Sigmoid colon (tissue), 4 donors: ENCODE measurements at regions not wholly inside any gene's neighbourhood (a gene's known extent, or its start where the extent isn't known, plus 50 kb on each side); places are given as distances from the start of the nearest gene placed in this dataset.

ENCODE experiments used
- EP300 ChIP-seq, 4 donors: sonication (generic); formaldehyde crosslinking; IDR thresholded peaks; one replicate each; pipeline ENCODE4 v1.6.1; 2017; ENCODE audit warnings: antibody characterized with exemption in 4 of 4
- POLR2A ChIP-seq, 2 donors: fragments of 450-650 bp; IDR thresholded peaks; one replicate each; pipeline ENCODE4 v1.6.1; 2016; ENCODE audit warnings: antibody characterized with exemption in 2 of 2, mild to moderate bottlenecking in 2 of 2, moderate library complexity in 2 of 2
- POLR2AphosphoS5 ChIP-seq, 4 donors: sonication (generic); formaldehyde crosslinking; IDR thresholded peaks; one replicate each; pipeline ENCODE4 v1.6.1; 2017; ENCODE audit warnings: antibody characterized with exemption in 4 of 4
- TF ChIP-seq, protein P1 (sequence below), 4 experiments: fragments of 450-650 bp in 3 of 4; fragments of 200-600 bp in 1 of 4; IDR thresholded peaks; one replicate each; pipeline ENCODE4 v1.5.1; 2016 to 2019; ENCODE audit warnings: antibody characterized with exemption in 4 of 4, mild to moderate bottlenecking in 3 of 4, moderate library complexity in 2 of 4

DNA sequence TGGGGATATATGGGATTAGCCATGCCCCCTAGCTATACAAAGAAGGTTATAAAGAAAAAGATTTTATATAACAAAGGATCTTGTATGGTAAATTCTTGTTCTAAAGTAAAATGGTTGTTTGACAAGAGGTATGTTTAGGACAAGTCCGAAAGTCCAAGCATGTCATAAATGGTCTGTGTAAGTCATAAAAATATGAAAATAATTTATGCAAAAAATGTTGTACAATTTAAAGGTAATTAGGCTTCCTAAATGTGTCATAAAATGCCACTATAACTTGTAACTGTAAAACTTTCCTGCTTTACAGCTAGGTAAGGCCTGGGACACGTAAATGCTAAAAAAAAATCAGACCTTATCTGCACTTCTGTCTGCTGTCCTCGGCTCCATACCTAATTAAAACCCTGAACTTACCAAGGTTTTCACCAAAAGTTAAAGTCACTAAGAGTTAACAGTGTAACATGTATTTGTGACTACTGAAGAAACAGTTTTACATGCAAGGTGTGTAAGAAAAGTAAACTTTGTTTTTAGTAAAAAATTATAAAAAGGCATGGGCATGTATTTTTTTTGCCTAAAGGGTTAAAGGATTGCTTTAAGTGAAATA, 110.0 kb upstream of the RESF1 start:
- no peak for TF ChIP-seq POLR2A (IDR thresholded peaks at IDR 0.05)
- TF ChIP-seq, protein P1, sequence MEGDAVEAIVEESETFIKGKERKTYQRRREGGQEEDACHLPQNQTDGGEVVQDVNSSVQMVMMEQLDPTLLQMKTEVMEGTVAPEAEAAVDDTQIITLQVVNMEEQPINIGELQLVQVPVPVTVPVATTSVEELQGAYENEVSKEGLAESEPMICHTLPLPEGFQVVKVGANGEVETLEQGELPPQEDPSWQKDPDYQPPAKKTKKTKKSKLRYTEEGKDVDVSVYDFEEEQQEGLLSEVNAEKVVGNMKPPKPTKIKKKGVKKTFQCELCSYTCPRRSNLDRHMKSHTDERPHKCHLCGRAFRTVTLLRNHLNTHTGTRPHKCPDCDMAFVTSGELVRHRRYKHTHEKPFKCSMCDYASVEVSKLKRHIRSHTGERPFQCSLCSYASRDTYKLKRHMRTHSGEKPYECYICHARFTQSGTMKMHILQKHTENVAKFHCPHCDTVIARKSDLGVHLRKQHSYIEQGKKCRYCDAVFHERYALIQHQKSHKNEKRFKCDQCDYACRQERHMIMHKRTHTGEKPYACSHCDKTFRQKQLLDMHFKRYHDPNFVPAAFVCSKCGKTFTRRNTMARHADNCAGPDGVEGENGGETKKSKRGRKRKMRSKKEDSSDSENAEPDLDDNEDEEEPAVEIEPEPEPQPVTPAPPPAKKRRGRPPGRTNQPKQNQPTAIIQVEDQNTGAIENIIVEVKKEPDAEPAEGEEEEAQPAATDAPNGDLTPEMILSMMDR (IDR thresholded peaks at IDR 0.05), result no peak
- no peak for TF ChIP-seq EP300 (IDR thresholded peaks at IDR 0.05)
- no peak for TF ChIP-seq POLR2AphosphoS5 (IDR thresholded peaks at IDR 0.05)
